ENCODE measurements at regions not wholly inside any gene's neighbourhood (a gene's known extent, or its start where the extent isn't known, plus 50 kb on each side); places are given as distances from the start of the nearest gene placed in this dataset.

DNA sequence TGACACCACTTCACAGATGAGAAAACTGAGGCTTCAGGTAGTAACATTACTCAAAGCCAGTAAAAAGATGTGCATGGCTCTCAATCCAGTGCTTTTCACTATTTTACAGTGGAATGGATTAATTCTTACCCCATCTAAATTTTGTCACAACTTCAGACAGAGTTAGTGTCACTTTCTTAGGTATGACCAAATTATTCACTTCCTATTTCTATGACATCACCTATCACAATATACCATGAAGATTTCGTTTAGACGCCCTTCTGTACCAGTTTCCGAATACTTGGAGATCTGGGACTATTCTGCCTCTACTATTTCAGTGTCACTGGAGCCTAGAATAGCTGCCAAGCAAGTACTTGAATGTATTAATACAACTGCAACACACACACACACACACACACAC, 437.5 kb downstream of the KLF12 start:
- TF ChIP-seq ZNF565 (CRISPR knock-in tag; conservative IDR thresholded peaks at IDR 0.05; ENCODE audit: low read depth) (no peak), RARB (CRISPR knock-in tag; IDR thresholded peaks at IDR 0.05) (no peak), ESRRG (CRISPR knock-in tag; IDR thresholded peaks at IDR 0.05) (no peak), ZC3H10 (CRISPR knock-in tag; IDR thresholded peaks at IDR 0.05) (no peak), PPARA (CRISPR knock-in tag; IDR thresholded peaks at IDR 0.05; ENCODE audit: borderline replicate concordance) (no peak), SNAI2 (CRISPR knock-in tag; IDR thresholded peaks at IDR 0.05) (no peak), ZFP3 (CRISPR knock-in tag; IDR thresholded peaks at IDR 0.05) (no peak), ARNTL (CRISPR knock-in tag; IDR thresholded peaks at IDR 0.05; ENCODE audit: borderline replicate concordance, low read depth) (no peak), CSDC2 (CRISPR knock-in tag; IDR thresholded peaks at IDR 0.05) (no peak), TCF4 (CRISPR knock-in tag; IDR thresholded peaks at IDR 0.05; ENCODE audit: borderline replicate concordance) (no peak)
- TF ChIP-seq, protein P1, sequence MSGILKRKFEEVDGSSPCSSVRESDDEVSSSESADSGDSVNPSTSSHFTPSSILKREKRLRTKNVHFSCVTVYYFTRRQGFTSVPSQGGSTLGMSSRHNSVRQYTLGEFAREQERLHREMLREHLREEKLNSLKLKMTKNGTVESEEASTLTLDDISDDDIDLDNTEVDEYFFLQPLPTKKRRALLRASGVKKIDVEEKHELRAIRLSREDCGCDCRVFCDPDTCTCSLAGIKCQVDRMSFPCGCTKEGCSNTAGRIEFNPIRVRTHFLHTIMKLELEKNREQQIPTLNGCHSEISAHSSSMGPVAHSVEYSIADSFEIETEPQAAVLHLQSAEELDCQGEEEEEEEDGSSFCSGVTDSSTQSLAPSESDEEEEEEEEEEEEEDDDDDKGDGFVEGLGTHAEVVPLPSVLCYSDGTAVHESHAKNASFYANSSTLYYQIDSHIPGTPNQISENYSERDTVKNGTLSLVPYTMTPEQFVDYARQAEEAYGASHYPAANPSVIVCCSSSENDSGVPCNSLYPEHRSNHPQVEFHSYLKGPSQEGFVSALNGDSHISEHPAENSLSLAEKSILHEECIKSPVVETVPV (CRISPR knock-in tag; IDR thresholded peaks at IDR 0.05), result no peak
- TF ChIP-seq, protein P2, sequence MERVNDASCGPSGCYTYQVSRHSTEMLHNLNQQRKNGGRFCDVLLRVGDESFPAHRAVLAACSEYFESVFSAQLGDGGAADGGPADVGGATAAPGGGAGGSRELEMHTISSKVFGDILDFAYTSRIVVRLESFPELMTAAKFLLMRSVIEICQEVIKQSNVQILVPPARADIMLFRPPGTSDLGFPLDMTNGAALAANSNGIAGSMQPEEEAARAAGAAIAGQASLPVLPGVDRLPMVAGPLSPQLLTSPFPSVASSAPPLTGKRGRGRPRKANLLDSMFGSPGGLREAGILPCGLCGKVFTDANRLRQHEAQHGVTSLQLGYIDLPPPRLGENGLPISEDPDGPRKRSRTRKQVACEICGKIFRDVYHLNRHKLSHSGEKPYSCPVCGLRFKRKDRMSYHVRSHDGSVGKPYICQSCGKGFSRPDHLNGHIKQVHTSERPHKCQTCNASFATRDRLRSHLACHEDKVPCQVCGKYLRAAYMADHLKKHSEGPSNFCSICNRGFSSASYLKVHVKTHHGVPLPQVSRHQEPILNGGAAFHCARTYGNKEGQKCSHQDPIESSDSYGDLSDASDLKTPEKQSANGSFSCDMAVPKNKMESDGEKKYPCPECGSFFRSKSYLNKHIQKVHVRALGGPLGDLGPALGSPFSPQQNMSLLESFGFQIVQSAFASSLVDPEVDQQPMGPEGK (CRISPR knock-in tag; IDR thresholded peaks at IDR 0.05; ENCODE audit: borderline replicate concordance), result no peak
